Stimulated activated CD4-positive, alpha-beta T cell treated with anti-CD3 and anti-CD28 coated beads, Interleukin-4, amount 100 ng/mL, for 48 hours (primary cell): ENCODE measurements at regions not wholly inside any gene's neighbourhood (a gene's known extent, or its start where the extent isn't known, plus 50 kb on each side); places are given as distances from the start of the nearest gene placed in this dataset.

ENCODE experiments used
- DNase-seq, 2 donors: peaks; one replicate each; pipeline ENCODE4 v3.0.0-alpha.2; 2020; ENCODE audit warnings: low read depth in 2 of 2

GRCh38 chr18:78900938-78901909, 78.4 kb upstream of the SALL3 start:
- no peak for DNase-seq

GRCh38 chr18:78901923-78902794, 77.5 kb upstream of the SALL3 start:
- no peak for DNase-seq

- no peak for DNase-seq
Observed at GRCh38 chr18:78902795-78903435, 76.7 kb upstream of the SALL3 start.

GRCh38 chr18:78903436-78904178, 76.0 kb upstream of the SALL3 start:
- no peak for DNase-seq

- DNase-seq = no peak
Observed at GRCh38 chr18:78904179-78904531, 75.5 kb upstream of the SALL3 start.

- no peak for DNase-seq
Observed at GRCh38 chr18:78905334-78905733, 74.3 kb upstream of the SALL3 start.

GRCh38 chr18:78906066-78906465, 73.6 kb upstream of the SALL3 start:
- DNase-seq = no peak

GRCh38 chr18:78908462-78909260, 71.0 kb upstream of the SALL3 start:
- no peak for DNase-seq

- no peak for DNase-seq
Observed at GRCh38 chr18:78911751-78912283, 67.8 kb upstream of the SALL3 start.

- DNase-seq = no peak
Observed at GRCh38 chr18:78912336-78912735, 67.3 kb upstream of the SALL3 start.

GRCh38 chr18:78912844-78913243, 66.8 kb upstream of the SALL3 start:
- DNase-seq = no peak

- DNase-seq = no peak
Observed at GRCh38 chr18:78913395-78913794, 66.2 kb upstream of the SALL3 start.

GRCh38 chr18:78913830-78914231, 65.8 kb upstream of the SALL3 start:
- no peak for DNase-seq

- no peak for DNase-seq
Observed at GRCh38 chr18:78914249-78914935, 65.2 kb upstream of the SALL3 start.

- no peak for DNase-seq
Observed at GRCh38 chr18:78915446-78916008, 64.1 kb upstream of the SALL3 start.

GRCh38 chr18:78918707-78919106, 60.9 kb upstream of the SALL3 start:
- DNase-seq = no peak

GRCh38 chr18:78919956-78920355, 59.7 kb upstream of the SALL3 start:
- DNase-seq = no peak

- DNase-seq = no peak
Observed at GRCh38 chr18:78920456-78921138, 59.0 kb upstream of the SALL3 start.

- DNase-seq = no peak
Observed at GRCh38 chr18:78922856-78923255, 56.8 kb upstream of the SALL3 start.
